ENCODE measurements at regions not wholly inside any gene's neighbourhood (a gene's known extent, or its start where the extent isn't known, plus 50 kb on each side); places are given as distances from the start of the nearest gene placed in this dataset.

GRCh38 chr5:108696407-108696806 lies 51.3 kb upstream of the FER start:
- TF ChIP-seq POLR2AphosphoS2 (IDR thresholded peaks at IDR 0.05; ENCODE audit: low read depth, low read length) (no peak), PBX3 (IDR thresholded peaks at IDR 0.05; ENCODE audit: insufficient replicate concordance, low read depth, low read length) (no peak), CTCF (IDR thresholded peaks at IDR 0.05 in 2 of 3, conservative IDR thresholded peaks at IDR 0.05 in 1 of 3; ENCODE audit: control insufficient read depth in 2 of 3, extremely low read depth in 1 of 3, insufficient read depth in 1 of 3, low read depth in 3 of 3, low read length in 3 of 3) (no peak), TCF3 (IDR thresholded peaks at IDR 0.05; ENCODE audit: borderline replicate concordance, insufficient read depth, low read depth, low read length) (no peak), SPI1 (IDR thresholded peaks at IDR 0.05; ENCODE audit: borderline replicate concordance, insufficient read depth, low read depth, low read length) (no peak), CEBPZ (IDR thresholded peaks at IDR 0.05; ENCODE audit: low read depth, low read length) (no peak), PKNOX1 (IDR thresholded peaks at IDR 0.05) (no peak), EP300 (IDR thresholded peaks at IDR 0.05; ENCODE audit: borderline replicate concordance in 1 of 2, control insufficient read depth in 1 of 2, low read depth in 2 of 2, low read length in 2 of 2) (no peak), CEBPB (IDR thresholded peaks at IDR 0.05; ENCODE audit: borderline replicate concordance in 1 of 2, low read depth in 2 of 2, low read length in 2 of 2) (no peak), NRF1 (conservative IDR thresholded peaks at IDR 0.05; ENCODE audit: low read depth, low read length) (no peak), JUNB (IDR thresholded peaks at IDR 0.05) (no peak), POLR2AphosphoS5 (IDR thresholded peaks at IDR 0.05; ENCODE audit: low read length) (no peak), CHD4 (IDR thresholded peaks at IDR 0.05) (no peak), FOXK2 (IDR thresholded peaks at IDR 0.05) (no peak)

Measured in GM12878 (cell line).